Activated T-cell treated with anti-CD3 and anti-CD28 coated beads, Interleukin-2, amount 50 U/mL, for 72 hours (primary cell): ENCODE measurements at regions not wholly inside any gene's neighbourhood (a gene's known extent, or its start where the extent isn't known, plus 50 kb on each side); places are given as distances from the start of the nearest gene placed in this dataset.
"Not testable (repeated sequence)": the region's sequence is repeated elsewhere in the genome, so short reads cannot be mapped to it uniquely, and the experiment has no call there.

ENCODE experiments used
- ATAC-seq, 2 donors: fragments of 150-1000 bp; cut with Tn5 transposase; replicated peaks in 1 of 2; 2 replicates each; pipeline ENCODE4 v1.10.0; 2021; ENCODE audit warnings: moderate library complexity in 2 of 2, mild to moderate bottlenecking in 1 of 2
- DNase-seq, 2 donors: peaks; one replicate each; pipeline ENCODE4 v3.0.0; 2021 to 2022; ENCODE audit warnings: mixed read lengths in 1 of 2
- H3K27ac Mint-ChIP-seq: one replicate; pipeline ENCODE4 v1.8.0; 2022; ENCODE audit warnings: mild to moderate bottlenecking, moderate library complexity, mixed read lengths
- H3K27me3 Mint-ChIP-seq: one replicate; pipeline ENCODE4 v1.8.0; 2022; ENCODE audit warnings: low read depth, mixed read lengths
- H3K36me3 Mint-ChIP-seq, 2 donors: one replicate each; pipeline ENCODE4 v1.8.0; 2022; ENCODE audit warnings: mixed read lengths in 2 of 2, mild to moderate bottlenecking in 1 of 2; ENCODE audit not compliant: insufficient read depth in 2 of 2
- H3K4me1 Mint-ChIP-seq: one replicate; pipeline ENCODE4 v1.8.0; 2022; ENCODE audit warnings: low read depth, mixed read lengths
- H3K4me3 Mint-ChIP-seq, 2 donors: one replicate each; pipeline ENCODE4 v1.8.0; 2022; ENCODE audit warnings: mild to moderate bottlenecking in 2 of 2, mixed read lengths in 2 of 2, moderate library complexity in 2 of 2
- H3K9me3 Mint-ChIP-seq, 2 donors: one replicate each; pipeline ENCODE4 v1.8.0; 2022; ENCODE audit warnings: mixed read lengths in 2 of 2

DNA sequence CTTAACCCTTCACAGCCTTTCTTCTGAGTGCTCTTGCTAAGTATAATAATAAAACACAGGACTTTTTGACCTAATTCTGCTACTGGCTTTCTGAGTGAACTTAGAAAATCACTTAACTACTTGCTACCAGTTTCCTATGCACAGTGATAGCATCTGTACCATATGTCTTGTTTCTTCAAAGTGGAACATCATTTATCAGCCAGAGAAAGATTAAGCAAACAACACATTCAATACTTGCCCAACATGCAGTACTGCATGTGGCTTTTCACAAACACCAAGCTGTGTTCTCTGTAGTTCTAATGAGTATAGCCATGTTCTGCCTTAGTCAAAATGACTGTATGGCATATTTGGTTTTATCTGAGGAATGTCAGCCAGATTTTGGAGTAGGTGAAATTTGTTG, 1286.6 kb upstream of the ZEB2 start:
- no peaks in the 10 kb centered on the region for H3K9me3 Mint-ChIP-seq
- H3K27me3 Mint-ChIP-seq = no peaks in the 10 kb centered on the region
- ATAC-seq = no peak
- no peak for DNase-seq
- H3K36me3 Mint-ChIP-seq = no peaks in the 10 kb centered on the region
- no peak overlapping the region for H3K4me3 Mint-ChIP-seq
- H3K4me1 Mint-ChIP-seq = no peaks in the 10 kb centered on the region
- H3K27ac Mint-ChIP-seq = no peak overlapping the region

DNA sequence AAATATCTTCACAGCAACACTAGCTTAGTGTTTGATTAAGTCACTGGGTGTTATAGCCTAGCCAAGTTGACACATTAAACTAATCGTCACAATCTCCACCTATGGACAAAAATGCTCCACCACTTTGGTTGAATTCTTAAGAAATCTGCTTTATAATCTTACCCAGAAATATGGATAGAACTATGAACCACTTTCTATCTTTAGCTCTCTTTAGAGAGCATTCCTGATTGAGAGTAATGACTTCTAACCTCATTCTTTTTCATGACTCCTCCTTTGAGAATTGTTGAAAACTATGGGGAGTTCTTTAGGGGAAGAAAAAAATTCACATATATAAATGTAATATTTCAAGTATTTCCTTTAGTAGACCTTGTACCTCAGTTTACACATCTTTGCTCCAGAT, 1282.2 kb upstream of the ZEB2 start:
- ATAC-seq (no peak), DNase-seq (no peak)
- Mint-ChIP-seq H3K27ac (no peak overlapping the region), H3K4me3 (no peak overlapping the region), H3K36me3 (no peaks in the 10 kb centered on the region), H3K4me1 (no peaks in the 10 kb centered on the region), H3K9me3 (no peaks in the 10 kb centered on the region), H3K27me3 (no peaks in the 10 kb centered on the region)

DNA sequence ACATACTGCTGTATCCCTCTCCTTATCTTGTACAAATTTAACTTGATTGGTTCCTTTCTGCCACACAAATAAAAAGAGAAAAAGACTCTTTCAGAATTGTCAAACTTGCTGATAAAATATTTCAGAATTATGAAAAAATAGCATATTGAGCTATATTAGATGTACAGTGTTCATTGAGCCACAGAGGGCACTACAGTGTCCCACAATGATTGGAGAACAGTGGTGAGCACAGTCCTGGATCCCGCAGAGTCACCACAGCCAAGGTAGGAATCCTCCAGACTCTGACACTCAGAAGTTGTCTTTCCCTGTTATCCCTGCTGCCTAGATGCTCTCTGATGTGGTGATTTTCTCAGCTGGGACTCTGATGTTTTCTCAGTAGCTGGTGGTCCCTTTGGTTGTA, 1281.3 kb upstream of the ZEB2 start:
- no peaks in the 10 kb centered on the region for H3K4me1 Mint-ChIP-seq
- no peak overlapping the region for H3K4me3 Mint-ChIP-seq
- no peak overlapping the region for H3K27ac Mint-ChIP-seq
- no peaks in the 10 kb centered on the region for H3K9me3 Mint-ChIP-seq
- H3K27me3 Mint-ChIP-seq = no peaks in the 10 kb centered on the region
- ATAC-seq (no peak), DNase-seq (no peak)
- no peaks in the 10 kb centered on the region for H3K36me3 Mint-ChIP-seq

DNA sequence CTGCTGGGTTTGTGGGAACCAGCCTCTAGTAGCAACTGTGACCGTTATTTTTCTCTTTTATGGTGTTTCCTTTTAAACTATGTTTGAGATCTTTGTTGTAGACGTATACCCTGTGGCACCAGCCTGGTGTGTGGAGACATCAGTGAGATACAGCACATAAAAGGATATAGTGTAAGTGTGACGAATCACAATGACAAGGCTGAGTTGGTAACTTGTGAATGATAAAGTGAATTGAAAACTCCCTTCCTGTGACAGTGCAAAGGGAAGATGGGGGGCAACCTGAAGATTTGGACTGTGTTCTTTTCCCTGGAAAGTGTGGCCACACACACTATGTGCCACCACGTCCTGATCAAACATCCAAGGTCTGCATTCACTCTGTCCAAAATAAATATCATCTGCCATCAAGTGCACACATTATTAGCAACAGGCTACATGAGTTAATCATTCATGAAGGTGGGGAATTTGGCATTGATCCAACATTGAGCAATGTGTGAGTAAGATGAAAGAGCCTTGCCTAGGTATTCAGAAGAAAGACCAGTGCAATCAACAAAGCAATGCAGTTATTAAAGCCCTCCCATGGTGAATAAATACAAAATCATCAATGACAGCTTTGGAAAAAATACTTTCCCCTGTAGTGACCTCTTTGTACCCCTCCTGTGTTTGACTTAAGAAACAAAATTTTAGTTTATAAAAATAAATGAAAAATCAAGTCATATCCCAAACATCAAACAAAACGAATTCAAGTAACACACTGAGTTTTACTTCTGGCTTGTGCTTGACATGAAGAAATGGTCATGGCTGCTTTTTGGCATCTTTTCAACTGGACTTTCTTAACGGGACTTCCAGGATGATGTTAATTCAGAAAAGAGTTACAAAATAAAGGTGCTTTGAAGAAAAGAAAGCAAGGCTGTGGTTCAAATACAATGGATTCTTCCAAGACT, 1280.5 kb upstream of the ZEB2 start:
- no peak for ATAC-seq
- Mint-ChIP-seq H3K36me3 (no peaks in the 10 kb centered on the region), H3K27me3 (no peaks in the 10 kb centered on the region), H3K27ac (no peak overlapping the region), H3K4me1 (no peaks in the 10 kb centered on the region), H3K4me3 (no peak overlapping the region), H3K9me3 (no peaks in the 10 kb centered on the region)
- DNase-seq = no peak

DNA sequence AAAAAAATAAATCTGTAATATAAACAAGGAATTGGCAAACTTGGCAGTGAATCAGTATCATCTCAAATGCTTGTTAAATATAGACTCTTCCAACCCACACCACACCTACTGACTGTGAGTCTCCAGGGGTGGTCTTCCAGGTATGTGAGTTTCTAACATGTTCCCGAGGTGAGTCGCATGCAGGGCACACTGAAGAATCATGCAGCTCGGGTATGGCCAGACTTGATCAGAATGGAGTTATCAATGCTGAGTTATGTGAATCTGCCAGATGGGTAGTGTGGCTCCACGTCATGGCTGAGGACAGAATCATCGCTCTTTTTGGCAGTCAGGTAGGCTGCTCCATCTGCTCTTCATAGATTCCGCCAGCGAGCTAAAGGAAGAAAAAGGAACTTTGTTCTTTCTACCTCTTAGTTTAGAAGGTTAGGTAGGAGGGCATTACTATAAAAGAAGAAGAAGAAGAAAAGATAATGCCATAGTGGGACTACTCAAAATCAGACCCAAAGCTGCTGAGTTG, 1279.7 kb upstream of the ZEB2 start:
- H3K4me1 Mint-ChIP-seq = no peaks in the 10 kb centered on the region
- H3K9me3 Mint-ChIP-seq = no peaks in the 10 kb centered on the region
- no peak overlapping the region for H3K27ac Mint-ChIP-seq
- H3K36me3 Mint-ChIP-seq = no peaks in the 10 kb centered on the region
- no peak for ATAC-seq
- no peaks in the 10 kb centered on the region for H3K27me3 Mint-ChIP-seq
- DNase-seq = no peak
- no peak overlapping the region for H3K4me3 Mint-ChIP-seq

DNA sequence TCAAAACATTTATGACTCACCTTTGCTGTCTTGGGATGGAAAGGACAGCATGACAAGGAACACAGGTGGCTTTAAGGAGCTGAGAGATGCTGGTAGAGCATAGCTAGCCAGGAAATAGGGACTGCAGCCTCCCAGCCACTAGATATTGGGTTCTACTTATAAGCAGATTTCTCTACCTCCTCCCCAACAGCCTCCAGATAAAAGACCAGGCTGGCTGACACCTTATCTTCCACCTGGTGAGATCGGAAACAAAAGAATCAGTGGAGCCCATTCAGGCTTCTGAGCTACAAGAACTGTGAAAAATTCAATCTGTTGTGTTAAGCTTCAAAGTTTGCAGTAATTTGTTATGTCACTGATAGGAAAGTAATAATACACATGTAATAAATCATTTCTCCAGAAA, 1278.5 kb upstream of the ZEB2 start:
- no peaks in the 10 kb centered on the region for H3K9me3 Mint-ChIP-seq
- H3K4me1 Mint-ChIP-seq = no peaks in the 10 kb centered on the region
- H3K27ac Mint-ChIP-seq = no peak overlapping the region
- no peaks in the 10 kb centered on the region for H3K27me3 Mint-ChIP-seq
- DNase-seq (no peak), ATAC-seq (no peak)
- H3K36me3 Mint-ChIP-seq = no peaks in the 10 kb centered on the region
- no peak overlapping the region for H3K4me3 Mint-ChIP-seq

DNA sequence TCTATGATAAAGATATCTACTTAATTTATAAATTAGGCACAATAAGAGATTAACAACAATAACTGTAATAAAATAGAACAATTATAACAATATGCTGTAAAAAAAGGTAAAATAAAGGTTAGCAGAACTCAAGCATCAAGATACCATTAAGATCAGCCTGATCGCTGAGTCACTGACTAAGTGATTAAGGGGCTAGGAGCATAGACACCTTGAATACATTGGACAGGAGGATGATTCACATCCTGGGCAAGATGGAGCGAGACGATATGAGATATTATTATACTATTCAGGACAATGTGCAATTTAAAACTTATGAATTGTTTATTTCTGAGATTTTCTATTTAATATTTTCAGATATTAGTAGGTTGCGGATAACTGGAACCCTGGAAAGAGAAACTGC, 1277.8 kb upstream of the ZEB2 start:
- H3K4me1 Mint-ChIP-seq = no peaks in the 10 kb centered on the region
- H3K27ac Mint-ChIP-seq = no peak overlapping the region
- no peak for DNase-seq
- no peaks in the 10 kb centered on the region for H3K36me3 Mint-ChIP-seq
- peaks cover 0 to 2% of the 10 kb centered on the region in 2 donors for H3K9me3 Mint-ChIP-seq
- H3K27me3 Mint-ChIP-seq = no peaks in the 10 kb centered on the region
- ATAC-seq = no peak
- H3K4me3 Mint-ChIP-seq = no peak overlapping the region

DNA sequence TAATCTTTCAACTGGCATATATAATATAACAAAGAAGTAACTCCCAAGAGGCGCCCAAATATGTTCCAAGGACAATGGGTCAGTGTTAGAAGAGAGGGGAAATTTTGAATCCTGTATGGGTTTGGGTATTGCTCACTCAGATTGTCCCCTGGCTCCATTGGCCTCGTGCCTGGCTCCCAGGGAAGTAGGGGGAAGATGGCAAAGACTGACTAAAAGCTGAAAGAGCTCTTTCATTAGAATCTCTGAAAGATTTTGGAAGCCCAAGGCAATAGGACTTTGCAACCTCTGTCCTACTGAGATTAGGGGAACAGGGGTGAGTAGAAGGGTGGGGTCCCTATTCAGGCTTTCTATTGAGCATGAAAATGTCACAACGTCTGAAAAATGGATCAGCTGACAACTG, 1272.8 kb upstream of the ZEB2 start:
- ATAC-seq = no peak
- H3K9me3 Mint-ChIP-seq = peaks cover 2 to 5% of the 10 kb centered on the region in 2 donors
- H3K27me3 Mint-ChIP-seq = no peaks in the 10 kb centered on the region
- no peak for DNase-seq
- H3K4me3 Mint-ChIP-seq = no peak overlapping the region
- no peaks in the 10 kb centered on the region for H3K36me3 Mint-ChIP-seq
- no peaks in the 10 kb centered on the region for H3K4me1 Mint-ChIP-seq
- no peak overlapping the region for H3K27ac Mint-ChIP-seq

DNA sequence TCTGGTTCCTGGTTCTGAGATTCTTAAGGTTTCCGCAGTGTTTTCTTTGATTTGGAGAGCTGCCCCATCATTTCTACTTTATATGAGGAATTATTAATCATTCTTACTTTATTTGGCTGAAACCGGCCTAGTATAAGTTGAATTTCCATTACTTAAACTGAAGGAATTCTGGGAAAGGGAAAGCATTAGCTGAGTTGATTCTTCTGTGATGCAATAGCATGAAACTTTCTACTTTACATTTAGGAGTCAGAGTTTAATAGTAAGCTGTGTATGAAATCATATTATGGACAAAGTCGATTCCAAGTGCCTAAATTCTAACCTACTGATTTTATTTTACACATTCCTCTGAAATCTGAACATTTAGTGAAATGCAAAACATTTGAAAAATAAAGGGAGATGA, 1269.7 kb upstream of the ZEB2 start:
- Mint-ChIP-seq H3K9me3 (peaks cover 6 to 13% of the 10 kb centered on the region in 2 donors), H3K27me3 (no peaks in the 10 kb centered on the region), H3K4me1 (no peaks in the 10 kb centered on the region), H3K36me3 (no peaks in the 10 kb centered on the region), H3K27ac (no peak overlapping the region), H3K4me3 (no peak overlapping the region)
- ATAC-seq = no peak
- no peak for DNase-seq

DNA sequence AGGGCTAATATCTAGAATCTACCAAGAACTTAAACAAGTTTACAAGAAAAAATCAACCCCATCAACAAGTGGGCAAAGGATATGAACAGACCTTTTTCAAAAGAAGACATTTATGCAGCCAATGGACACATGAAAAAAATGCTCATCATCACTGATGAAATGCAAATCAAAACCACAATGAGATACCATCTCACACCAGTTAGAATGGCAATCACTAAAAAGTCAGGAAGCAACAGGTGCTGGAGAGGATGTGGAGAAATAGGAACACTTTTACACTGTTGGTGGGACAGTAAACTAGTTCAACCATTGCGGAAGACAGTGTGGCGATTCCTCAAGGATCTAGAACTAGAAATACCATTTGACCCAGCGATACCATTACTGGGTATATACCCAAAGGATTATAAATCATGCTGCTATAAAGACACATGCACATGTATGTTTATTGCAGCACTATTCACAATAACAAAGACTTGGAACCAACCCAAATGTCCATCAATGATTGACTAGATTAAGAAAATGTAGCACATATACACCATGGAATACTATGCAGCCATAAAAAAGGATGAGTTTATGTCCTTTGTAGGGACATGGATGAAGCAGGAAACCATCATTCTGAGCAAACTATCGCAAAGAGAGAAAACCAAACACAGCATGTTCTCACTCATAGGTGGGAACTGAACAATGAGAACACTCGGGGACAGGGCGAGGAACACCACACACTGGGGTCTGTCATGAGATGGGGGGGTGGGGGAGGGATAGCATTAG, 1267.9 kb upstream of the ZEB2 start:
- not testable (repeated sequence) for H3K4me1 Mint-ChIP-seq, DNase-seq, ATAC-seq, H3K27me3 Mint-ChIP-seq, H3K27ac Mint-ChIP-seq, H3K4me3 Mint-ChIP-seq, H3K36me3 Mint-ChIP-seq
- peaks cover 9 to 11% of the 10 kb centered on the region in 2 donors for H3K9me3 Mint-ChIP-seq

DNA sequence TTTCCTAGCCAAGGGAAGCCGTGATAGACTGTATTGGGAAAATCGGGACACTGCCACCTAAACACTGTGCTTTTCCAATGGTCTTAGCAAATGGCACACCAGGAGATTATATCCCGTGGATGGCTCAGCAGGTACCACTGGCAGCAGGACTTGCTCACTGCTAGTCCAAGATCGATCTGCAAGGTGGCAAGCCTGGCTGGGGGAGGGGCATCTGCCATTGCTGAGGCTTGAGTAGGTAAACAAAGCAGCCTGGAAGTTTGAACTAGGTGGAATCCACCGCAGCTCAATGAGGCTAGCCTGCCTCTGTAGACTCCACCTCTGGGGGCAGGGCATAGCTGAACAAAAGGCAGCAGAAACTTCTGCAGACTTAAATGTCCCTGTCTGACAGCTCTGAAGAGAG, 1262.7 kb upstream of the ZEB2 start:
- not testable (repeated sequence) for DNase-seq, H3K27ac Mint-ChIP-seq, H3K36me3 Mint-ChIP-seq, ATAC-seq, H3K4me3 Mint-ChIP-seq, H3K27me3 Mint-ChIP-seq, H3K9me3 Mint-ChIP-seq, H3K4me1 Mint-ChIP-seq

DNA sequence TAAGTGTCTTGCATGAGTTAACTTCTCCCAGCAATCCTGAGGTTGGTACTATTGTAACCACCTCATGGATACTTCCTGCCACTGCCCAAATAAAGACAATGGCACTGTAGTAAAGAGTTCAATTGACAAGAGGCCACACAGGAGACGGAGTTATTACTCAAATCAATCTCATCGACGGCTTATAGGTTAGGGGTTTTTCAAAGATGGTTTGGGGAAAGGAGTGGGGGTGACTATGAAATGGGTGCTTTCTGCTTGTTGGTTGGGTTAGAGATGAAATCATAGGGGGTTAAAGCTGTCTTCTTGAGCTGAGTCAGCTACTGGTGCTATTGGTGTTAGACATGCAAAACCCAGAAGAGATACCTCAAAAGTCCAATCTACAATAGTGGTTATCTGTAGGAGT, 1258.0 kb upstream of the ZEB2 start:
- ATAC-seq (peak in 1 of 2 donors; percentile 52), DNase-seq (no peak)
- Mint-ChIP-seq H3K4me1 (no peaks in the 10 kb centered on the region), H3K27ac (no peak overlapping the region), H3K9me3 (peaks cover 0 to 2% of the 10 kb centered on the region in 2 donors), H3K27me3 (no peaks in the 10 kb centered on the region), H3K4me3 (no peak overlapping the region), H3K36me3 (no peaks in the 10 kb centered on the region)

DNA sequence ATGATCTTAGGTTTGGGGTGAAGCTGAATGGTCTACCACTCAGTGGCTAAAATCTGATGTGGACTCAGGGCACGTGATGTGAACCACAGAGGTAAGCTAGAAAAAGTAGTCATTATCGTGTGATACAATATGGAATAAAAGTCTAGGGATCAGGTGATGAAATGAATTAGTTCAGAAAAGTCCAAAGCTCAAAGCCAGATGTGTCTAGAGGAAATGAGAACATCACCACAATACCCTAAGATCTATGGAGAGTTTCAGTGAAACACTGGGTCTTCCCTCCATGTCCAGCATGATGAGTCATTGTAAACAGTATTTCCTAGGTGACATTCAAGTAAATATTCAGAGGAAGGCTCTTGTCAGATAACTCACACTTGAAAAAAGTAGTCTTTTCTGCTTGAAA, 1257.4 kb upstream of the ZEB2 start:
- Mint-ChIP-seq H3K27ac (no peak overlapping the region), H3K36me3 (no peaks in the 10 kb centered on the region), H3K4me1 (no peaks in the 10 kb centered on the region), H3K9me3 (peaks cover 0 to 2% of the 10 kb centered on the region in 2 donors), H3K27me3 (no peaks in the 10 kb centered on the region), H3K4me3 (no peak overlapping the region)
- no peak for ATAC-seq
- DNase-seq = no peak
